ENCODE measurements at regions not wholly inside any gene's neighbourhood (a gene's known extent, or its start where the extent isn't known, plus 50 kb on each side); places are given as distances from the start of the nearest gene placed in this dataset.

GRCh38 chr2:150759531-150759930, 272.1 kb upstream of the RND3 start:
- no peak for DNase-seq

DNA sequence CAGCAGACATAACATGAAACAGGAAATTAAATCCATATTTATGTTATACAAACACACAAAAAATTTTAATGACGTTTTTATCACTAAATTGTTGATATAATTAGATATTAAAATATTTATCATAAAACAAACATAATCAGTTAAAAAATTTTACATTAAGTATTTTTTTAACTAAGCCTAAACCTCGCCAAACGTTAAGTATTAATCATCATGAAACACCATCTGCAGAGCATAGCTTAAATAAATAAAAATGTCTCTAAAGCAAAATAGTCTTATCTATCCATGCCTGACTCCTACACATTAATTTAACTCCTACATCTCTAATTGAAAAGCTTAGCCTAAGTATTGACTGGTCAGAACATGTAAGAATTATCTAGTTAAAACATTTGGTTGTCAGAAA, 271.6 kb upstream of the RND3 start:
- DNase-seq = no peak

DNA sequence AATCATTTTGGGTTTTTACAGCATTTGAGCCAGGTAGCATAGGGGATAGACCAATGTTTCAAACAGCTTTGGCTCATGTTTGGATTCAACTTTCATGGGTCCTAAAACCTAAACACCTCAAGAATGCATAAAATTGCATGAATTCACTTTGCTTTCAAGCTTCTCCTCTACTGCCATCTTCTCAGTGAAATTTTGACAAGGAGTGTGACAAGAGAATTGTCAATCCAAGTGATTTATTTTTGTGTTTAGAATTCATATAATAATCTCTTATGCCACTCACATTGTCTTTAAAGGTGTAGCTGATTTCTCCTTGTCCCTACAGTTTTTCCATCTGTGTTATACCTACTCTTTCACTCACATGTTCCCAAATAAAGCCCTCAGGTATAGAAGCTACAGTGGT, 264.8 kb upstream of the RND3 start:
- no peak for DNase-seq

GRCh38 chr2:150750720-150751119, 263.3 kb upstream of the RND3 start:
- DNase-seq = no peak

DNA sequence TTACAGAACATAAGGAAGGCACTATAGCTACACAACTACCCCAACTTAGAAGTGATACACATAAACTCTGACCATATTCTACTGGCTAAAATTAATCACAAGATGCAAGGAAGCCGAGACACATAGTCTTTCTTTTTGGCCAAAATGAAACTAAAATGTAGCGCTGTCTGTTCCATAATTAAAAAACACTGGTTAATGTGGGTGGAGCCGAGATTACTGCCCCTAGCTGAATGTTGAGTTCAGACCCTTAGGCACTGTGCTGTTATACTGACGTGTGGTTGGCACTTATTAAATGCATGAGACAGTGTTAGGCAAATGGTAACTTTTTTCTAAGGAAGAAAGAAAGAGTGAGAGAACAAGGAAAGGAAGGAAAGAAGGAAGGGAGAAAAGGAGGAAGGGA, 254.6 kb upstream of the RND3 start:
- DNase-seq = no peak

DNA sequence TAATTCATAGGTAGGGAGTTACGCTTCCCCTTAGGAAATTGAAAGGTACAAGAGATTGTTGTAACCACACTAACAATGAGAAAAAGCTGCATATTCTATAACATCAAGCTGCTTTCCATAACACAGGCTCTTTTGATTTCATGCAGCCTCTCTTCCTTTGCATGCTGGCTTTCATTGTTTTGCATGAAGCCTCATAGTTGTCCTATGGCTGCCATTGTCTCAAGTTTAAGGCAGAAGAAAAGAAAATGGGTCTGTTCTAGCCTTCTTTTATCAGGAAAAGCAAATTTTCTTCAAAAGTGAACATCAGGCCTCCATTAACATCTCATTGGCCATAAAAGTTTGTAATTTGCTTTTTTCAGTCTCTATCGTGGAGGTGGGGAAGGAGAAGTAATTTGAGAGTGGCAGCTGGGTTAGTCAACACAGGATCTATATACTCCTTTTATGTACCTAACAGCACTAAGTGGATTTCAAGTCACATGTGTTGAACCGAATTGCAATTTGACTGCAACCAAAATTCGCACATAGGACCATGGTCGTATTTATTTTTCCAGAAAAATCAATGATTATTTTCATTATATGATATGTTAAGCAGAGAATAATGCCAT, 248.5 kb upstream of the RND3 start:
- DNase-seq = no peak

DNA sequence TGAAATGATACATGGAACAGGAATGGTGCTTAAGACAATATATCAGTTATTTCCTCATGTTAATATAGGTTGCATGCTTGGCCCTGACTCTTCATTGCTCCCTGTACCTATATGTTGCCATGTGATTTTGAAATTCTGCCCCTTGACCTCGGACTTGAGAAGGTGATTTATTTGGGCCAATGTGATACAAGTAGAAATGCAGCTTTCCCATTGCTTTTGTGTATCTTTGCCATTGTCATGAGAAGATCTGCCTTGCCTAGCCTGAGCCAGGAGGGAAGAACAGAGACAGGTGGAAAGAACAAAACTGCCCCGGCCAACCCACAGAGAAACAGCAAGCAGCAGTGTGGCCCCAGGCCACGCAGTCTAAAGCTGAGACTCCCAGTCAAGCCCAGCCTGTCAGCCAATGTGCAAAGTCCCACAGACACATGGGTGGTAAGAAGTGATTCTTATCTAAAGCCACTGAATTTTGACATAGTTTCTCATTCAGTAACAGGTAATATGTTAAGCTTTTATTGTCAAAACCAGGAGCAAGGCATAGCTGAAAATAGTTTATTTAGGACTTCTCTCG, 245.7 kb upstream of the RND3 start:
- DNase-seq = no peak

DNA sequence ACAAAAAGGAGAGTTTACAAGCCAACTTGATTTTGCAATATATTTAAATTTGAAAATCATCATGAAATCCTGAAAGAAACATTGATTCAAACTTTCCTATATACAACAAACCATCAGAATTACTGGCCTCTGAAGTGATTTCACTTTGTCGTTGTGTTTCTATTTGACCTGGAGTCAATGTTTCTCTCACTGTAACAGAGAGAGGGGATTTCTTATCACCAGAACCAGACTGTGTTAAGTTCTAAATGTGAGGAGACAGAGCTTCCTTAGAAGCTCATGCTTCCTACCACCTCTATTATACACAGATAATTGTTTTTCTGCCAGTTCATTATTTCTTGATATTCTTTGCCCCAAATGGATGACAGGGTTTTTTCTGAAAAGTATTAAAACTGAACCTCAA, 245.0 kb upstream of the RND3 start:
- no peak for DNase-seq

DNA sequence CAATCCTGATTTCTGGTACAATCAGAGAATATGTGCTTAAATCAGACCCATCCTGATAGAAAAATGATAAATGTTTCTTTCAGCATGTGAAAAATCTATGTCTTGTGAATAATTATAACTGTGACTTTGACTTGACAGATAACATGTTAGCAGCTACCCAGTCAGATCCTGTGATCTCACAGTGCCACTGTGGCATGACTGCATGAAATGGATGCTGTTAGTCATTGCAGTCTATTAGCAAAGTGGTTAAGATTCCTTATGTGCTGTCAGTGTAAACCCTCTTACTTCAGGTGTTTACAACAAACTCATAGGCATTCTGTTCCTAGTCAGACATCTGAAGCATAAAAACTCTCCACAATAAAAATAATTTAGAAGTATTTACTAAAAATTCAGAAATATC, 244.6 kb upstream of the RND3 start:
- no peak for DNase-seq

DNA sequence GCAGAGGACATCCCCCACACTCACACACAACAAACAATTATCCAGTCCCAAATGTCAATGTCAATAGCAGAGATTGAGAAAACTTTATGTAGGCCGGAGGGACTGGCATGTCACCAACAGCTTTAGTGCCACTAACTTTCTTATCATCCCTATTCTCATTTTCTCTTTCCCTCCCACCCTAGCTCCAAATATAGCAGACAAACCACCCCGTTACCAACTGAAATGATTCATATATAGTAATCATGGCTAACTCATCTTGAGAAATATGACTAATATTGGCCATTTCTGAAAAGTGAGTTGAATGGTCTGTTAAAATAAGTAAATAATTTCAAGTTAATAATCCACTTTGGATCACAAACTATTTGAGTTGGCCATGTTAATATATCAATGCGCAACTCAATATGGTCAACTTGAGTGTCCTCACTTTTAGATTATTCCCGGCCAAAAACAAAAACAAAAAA, 242.1 kb upstream of the RND3 start:
- DNase-seq = no peak

- no peak for DNase-seq
These were observed 230.8 kb upstream of the RND3 start for GRCh38 chr2:150718280-150718679.

- DNase-seq = no peak
These were observed 228.7 kb upstream of the RND3 start for GRCh38 chr2:150716186-150716585.

DNA sequence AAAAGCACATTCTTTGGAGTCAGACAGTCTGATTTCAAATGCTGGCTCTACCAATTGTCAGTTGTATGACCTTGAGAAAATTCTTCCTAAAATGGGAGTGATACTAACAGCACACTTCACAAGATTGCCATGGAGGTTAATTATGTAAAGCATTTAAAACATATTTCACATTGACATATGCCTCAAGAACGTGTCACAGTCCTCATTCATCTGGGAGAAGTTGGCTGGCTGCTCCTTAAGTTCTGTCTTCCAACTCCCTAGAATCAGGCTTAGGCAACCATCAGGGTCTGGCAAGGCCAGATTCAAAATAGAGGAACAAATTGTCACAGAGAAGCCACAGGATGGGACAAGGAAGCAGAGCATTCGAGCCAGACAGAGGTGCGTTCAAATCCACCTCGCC, 228.0 kb upstream of the RND3 start:
- DNase-seq = no peak

DNA sequence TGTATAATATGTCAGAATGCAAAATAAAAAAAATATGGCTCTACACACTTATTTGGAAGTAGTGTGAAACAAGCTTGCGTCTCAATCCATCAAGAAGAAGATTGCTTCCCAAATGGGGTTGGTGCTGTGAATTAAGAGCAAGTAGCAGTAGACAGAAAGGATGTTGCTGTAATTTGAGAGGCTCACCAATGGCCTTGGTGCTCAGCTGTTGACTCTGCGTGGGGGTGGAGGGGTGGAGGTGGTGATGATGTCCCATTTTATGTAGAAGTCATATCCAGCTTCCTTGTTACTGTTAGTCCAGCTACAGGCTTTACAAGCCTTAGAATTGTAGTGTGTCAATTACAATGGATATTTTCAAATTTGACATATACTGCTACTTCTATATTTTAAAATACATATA, 223.4 kb upstream of the RND3 start:
- DNase-seq = no peak

DNA sequence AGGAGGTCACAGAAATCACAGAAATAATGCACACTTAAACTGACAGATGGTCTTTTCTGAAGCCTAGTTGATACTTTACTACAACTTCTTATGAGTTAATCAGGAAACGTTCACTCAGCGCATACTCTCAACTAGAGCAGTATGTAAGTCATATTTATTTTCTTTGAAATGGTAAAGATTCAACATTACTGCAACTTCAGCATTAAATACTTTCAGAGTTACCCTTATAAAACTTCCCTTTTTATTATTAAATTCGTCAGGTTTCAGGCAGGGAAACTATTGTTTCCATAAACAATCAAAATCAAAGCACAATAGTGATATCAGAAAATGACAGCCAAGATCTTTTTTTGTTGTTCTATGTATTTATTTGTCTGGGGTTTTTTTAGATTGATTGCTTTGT, 222.6 kb upstream of the RND3 start:
- DNase-seq = no peak

- no peak for DNase-seq
These were observed 219.1 kb upstream of the RND3 start for GRCh38 chr2:150706561-150706960.

GRCh38 chr2:150705767-150706166, 218.3 kb upstream of the RND3 start:
- no peak for DNase-seq

DNA sequence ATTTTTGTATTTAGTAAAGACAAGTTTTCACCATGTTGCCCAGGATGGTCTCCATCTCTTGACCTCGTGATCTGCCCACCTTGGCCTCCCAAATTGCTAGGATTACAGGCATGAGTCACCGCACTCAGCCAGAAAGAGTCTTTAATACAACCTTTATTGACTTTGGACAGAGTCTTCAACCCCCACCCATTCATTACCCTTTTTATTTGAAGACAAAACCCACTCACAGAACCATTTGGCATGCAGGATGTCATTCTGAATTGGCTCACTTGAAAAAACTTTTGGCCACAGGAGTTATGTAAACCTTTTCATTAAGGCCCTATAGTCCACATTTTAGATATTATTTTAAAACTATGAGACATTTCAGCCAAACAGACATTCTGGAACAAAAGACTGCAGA, 217.9 kb upstream of the RND3 start:
- no peak for DNase-seq

GRCh38 chr2:150702791-150703190, 215.3 kb upstream of the RND3 start:
- DNase-seq = no peak

- no peak for DNase-seq
These were observed 213.5 kb upstream of the RND3 start for GRCh38 chr2:150700666-150701580.

- no peak for DNase-seq
These were observed 211.8 kb upstream of the RND3 start for GRCh38 chr2:150699218-150699617.

GRCh38 chr2:150698016-150698661, 210.7 kb upstream of the RND3 start:
- no peak for DNase-seq

- DNase-seq = no peak
These were observed 210.1 kb upstream of the RND3 start for GRCh38 chr2:150697596-150697995.

Data from hematopoietic multipotent progenitor cell treated with erythropoietin and hydrocortisone succinate and interleukin-3 and kit ligand, for 4 days (in vitro differentiated cells).